ENCODE measurements at regions not wholly inside any gene's neighbourhood (a gene's known extent, or its start where the extent isn't known, plus 50 kb on each side); places are given as distances from the start of the nearest gene placed in this dataset.

DNA sequence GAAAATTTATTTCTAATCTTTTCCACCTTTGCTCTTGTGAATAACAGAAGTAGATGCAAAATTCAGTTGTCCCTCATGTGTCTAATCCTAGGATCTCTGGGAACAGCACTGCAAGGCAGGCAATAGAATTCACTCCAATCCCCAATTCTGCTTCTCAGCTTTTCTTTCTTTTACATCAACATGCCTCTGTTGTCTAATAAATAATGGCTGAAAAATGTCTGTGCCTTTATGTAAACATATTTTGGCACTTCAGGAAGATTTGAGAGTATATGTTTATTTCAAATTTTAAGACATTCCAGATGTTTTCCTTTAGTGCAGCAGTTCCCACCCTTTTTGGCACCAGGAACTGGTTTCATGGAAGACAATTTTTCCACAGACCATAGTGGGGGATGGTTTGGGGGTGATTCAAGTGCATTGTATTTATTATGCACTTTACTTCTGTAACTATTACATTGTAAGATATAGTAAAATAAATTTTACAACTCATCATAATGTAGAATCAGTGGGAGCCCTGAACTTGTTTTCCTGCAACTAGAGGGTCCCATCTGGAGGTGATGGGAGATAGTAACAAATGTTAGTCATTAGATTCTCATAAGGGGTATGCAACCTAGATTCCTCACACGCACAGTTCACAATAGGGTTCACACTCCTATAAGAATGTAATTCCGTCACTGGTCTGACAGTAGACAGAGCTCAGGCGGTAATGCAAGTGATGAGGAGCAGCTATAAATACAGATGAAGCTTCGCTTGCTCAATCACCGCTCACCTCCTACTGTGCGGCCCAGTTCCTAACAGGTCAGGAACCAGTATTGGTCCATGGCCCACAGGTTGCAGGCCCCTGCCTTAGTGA, 590.3 kb upstream of the CNTNAP5 start:
- TF ChIP-seq EZH2phosphoT487 (IDR thresholded peaks at IDR 0.05; ENCODE audit: borderline replicate concordance, low read length): no peak
- TF ChIP-seq, protein P1, sequence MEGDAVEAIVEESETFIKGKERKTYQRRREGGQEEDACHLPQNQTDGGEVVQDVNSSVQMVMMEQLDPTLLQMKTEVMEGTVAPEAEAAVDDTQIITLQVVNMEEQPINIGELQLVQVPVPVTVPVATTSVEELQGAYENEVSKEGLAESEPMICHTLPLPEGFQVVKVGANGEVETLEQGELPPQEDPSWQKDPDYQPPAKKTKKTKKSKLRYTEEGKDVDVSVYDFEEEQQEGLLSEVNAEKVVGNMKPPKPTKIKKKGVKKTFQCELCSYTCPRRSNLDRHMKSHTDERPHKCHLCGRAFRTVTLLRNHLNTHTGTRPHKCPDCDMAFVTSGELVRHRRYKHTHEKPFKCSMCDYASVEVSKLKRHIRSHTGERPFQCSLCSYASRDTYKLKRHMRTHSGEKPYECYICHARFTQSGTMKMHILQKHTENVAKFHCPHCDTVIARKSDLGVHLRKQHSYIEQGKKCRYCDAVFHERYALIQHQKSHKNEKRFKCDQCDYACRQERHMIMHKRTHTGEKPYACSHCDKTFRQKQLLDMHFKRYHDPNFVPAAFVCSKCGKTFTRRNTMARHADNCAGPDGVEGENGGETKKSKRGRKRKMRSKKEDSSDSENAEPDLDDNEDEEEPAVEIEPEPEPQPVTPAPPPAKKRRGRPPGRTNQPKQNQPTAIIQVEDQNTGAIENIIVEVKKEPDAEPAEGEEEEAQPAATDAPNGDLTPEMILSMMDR (conservative IDR thresholded peaks at IDR 0.05; ENCODE audit: low read depth, low read length): no peak

Measured in PC-3 (cell line).